ENCODE measurements at regions not wholly inside any gene's neighbourhood (a gene's known extent, or its start where the extent isn't known, plus 50 kb on each side); places are given as distances from the start of the nearest gene placed in this dataset.

- Mint-ChIP-seq H3K9me3 (no peaks in the 10 kb centered on the region), H3K27ac (no peak overlapping the region), H3K4me3 (no peak overlapping the region), H3K27me3 (ENCODE audit: low read depth, poor library complexity) (no peaks in the 10 kb centered on the region), H3K36me3 (ENCODE audit: low read depth) (no peaks in the 10 kb centered on the region), H3K4me1 (peaks cover 4% of the 10 kb centered on the region)
- DNase-seq = no peak
- no peak for TF ChIP-seq CTCF (IDR thresholded peaks at IDR 0.05)
Measured at GRCh38 chr4:149886786-149887490, 71.3 kb upstream of the IQCM start.

GRCh38 chr4:149889991-149890390 is 74.3 kb upstream of the IQCM start:
- no peak for DNase-seq
- Mint-ChIP-seq H3K4me1 (no peaks in the 10 kb centered on the region), H3K9me3 (no peaks in the 10 kb centered on the region), H3K4me3 (no peak overlapping the region), H3K27ac (no peak overlapping the region), H3K36me3 (ENCODE audit: low read depth) (no peaks in the 10 kb centered on the region), H3K27me3 (ENCODE audit: low read depth, poor library complexity) (no peaks in the 10 kb centered on the region)
- TF ChIP-seq CTCF (IDR thresholded peaks at IDR 0.05) = no peak

GRCh38 chr4:149890531-149890930 is 74.9 kb upstream of the IQCM start:
- H3K36me3 Mint-ChIP-seq (ENCODE audit: low read depth) = no peaks in the 10 kb centered on the region
- DNase-seq = no peak
- no peak overlapping the region for H3K4me3 Mint-ChIP-seq
- no peaks in the 10 kb centered on the region for H3K9me3 Mint-ChIP-seq
- no peaks in the 10 kb centered on the region for H3K27me3 Mint-ChIP-seq (ENCODE audit: low read depth, poor library complexity)
- no peak overlapping the region for H3K27ac Mint-ChIP-seq
- TF ChIP-seq CTCF (IDR thresholded peaks at IDR 0.05) = no peak
- no peaks in the 10 kb centered on the region for H3K4me1 Mint-ChIP-seq

- TF ChIP-seq CTCF (IDR thresholded peaks at IDR 0.05) = no peak
- Mint-ChIP-seq H3K4me3 (no peak overlapping the region), H3K27me3 (ENCODE audit: low read depth, poor library complexity) (no peaks in the 10 kb centered on the region), H3K27ac (no peak overlapping the region), H3K4me1 (no peaks in the 10 kb centered on the region), H3K9me3 (no peaks in the 10 kb centered on the region), H3K36me3 (ENCODE audit: low read depth) (no peaks in the 10 kb centered on the region)
- no peak for DNase-seq
Measured at GRCh38 chr4:149891426-149891825, 75.8 kb upstream of the IQCM start.

- H3K4me1 Mint-ChIP-seq = no peaks in the 10 kb centered on the region
- peak; percentile 30 for TF ChIP-seq CTCF (IDR thresholded peaks at IDR 0.05)
- no peak overlapping the region for H3K4me3 Mint-ChIP-seq
- H3K27me3 Mint-ChIP-seq (ENCODE audit: low read depth, poor library complexity) = peaks cover 9% of the 10 kb centered on the region
- peak; percentile 21 for DNase-seq
- H3K9me3 Mint-ChIP-seq = no peaks in the 10 kb centered on the region
- no peaks in the 10 kb centered on the region for H3K36me3 Mint-ChIP-seq (ENCODE audit: low read depth)
- H3K27ac Mint-ChIP-seq = no peak overlapping the region
Measured at GRCh38 chr4:149896432-149896831, 80.8 kb upstream of the IQCM start.

GRCh38 chr4:149897783-149898182 is 82.1 kb upstream of the IQCM start:
- no peaks in the 10 kb centered on the region for H3K36me3 Mint-ChIP-seq (ENCODE audit: low read depth)
- H3K4me3 Mint-ChIP-seq = no peak overlapping the region
- DNase-seq = no peak
- no peak overlapping the region for H3K27ac Mint-ChIP-seq
- peaks cover 9% of the 10 kb centered on the region for H3K27me3 Mint-ChIP-seq (ENCODE audit: low read depth, poor library complexity)
- no peaks in the 10 kb centered on the region for H3K4me1 Mint-ChIP-seq
- H3K9me3 Mint-ChIP-seq = no peaks in the 10 kb centered on the region
- TF ChIP-seq CTCF (IDR thresholded peaks at IDR 0.05) = peak; percentile 41
